ENCODE measurements at regions not wholly inside any gene's neighbourhood (a gene's known extent, or its start where the extent isn't known, plus 50 kb on each side); places are given as distances from the start of the nearest gene placed in this dataset.
"Not testable (repeated sequence)": the region's sequence is repeated elsewhere in the genome, so short reads cannot be mapped to it uniquely, and the experiment has no call there.

GRCh38 chr9:73344060-73344459 lies 192.4 kb downstream of the ANXA1 start:
- no peak for DNase-seq (ENCODE audit: low read depth in 2 of 2)

GRCh38 chr9:73347123-73347522 lies 195.5 kb downstream of the ANXA1 start:
- DNase-seq (ENCODE audit: low read depth in 2 of 2) = no peak

- no peak for DNase-seq (ENCODE audit: low read depth in 2 of 2)
Observed at GRCh38 chr9:73347720-73348119, 196.1 kb downstream of the ANXA1 start.

GRCh38 chr9:73348471-73348870 lies 196.8 kb downstream of the ANXA1 start:
- DNase-seq (ENCODE audit: low read depth in 2 of 2) = no peak

- DNase-seq (ENCODE audit: low read depth in 2 of 2) = no peak
Observed at GRCh38 chr9:73349476-73349875, 197.8 kb downstream of the ANXA1 start.

- no peak for DNase-seq (ENCODE audit: low read depth in 2 of 2)
Observed at GRCh38 chr9:73357607-73358006, 205.9 kb downstream of the ANXA1 start.

GRCh38 chr9:73370053-73370452 lies 218.4 kb downstream of the ANXA1 start:
- no peak for DNase-seq (ENCODE audit: low read depth in 2 of 2)

GRCh38 chr9:73371801-73372200 lies 220.1 kb downstream of the ANXA1 start:
- no peak for DNase-seq (ENCODE audit: low read depth in 2 of 2)

- DNase-seq (ENCODE audit: low read depth in 2 of 2) = no peak
Observed at GRCh38 chr9:73380411-73380810, 228.7 kb downstream of the ANXA1 start.

GRCh38 chr9:73402081-73403028 lies 250.7 kb downstream of the ANXA1 start:
- DNase-seq (ENCODE audit: low read depth in 2 of 2) = no peak

- no peak for DNase-seq (ENCODE audit: low read depth in 2 of 2)
Observed at GRCh38 chr9:73411494-73411893, 259.8 kb downstream of the ANXA1 start.

GRCh38 chr9:73412874-73413273 lies 261.2 kb downstream of the ANXA1 start:
- no peak for DNase-seq (ENCODE audit: low read depth in 2 of 2)

GRCh38 chr9:73423891-73424290 lies 272.2 kb downstream of the ANXA1 start:
- DNase-seq (ENCODE audit: low read depth in 2 of 2) = no peak

GRCh38 chr9:73426269-73426668 lies 274.6 kb downstream of the ANXA1 start:
- no peak for DNase-seq (ENCODE audit: low read depth in 2 of 2)

GRCh38 chr9:73434826-73435225 lies 283.2 kb downstream of the ANXA1 start:
- no peak for DNase-seq (ENCODE audit: low read depth in 2 of 2)

GRCh38 chr9:73437758-73438157 lies 286.1 kb downstream of the ANXA1 start:
- no peak for DNase-seq (ENCODE audit: low read depth in 2 of 2)

- not testable (repeated sequence) for DNase-seq (ENCODE audit: low read depth in 2 of 2)
Observed at GRCh38 chr9:73439839-73440238, 288.2 kb downstream of the ANXA1 start.

GRCh38 chr9:73441223-73441622 lies 289.6 kb downstream of the ANXA1 start:
- no peak for DNase-seq (ENCODE audit: low read depth in 2 of 2)

GRCh38 chr9:73441890-73442818 lies 290.5 kb downstream of the ANXA1 start:
- no peak for DNase-seq (ENCODE audit: low read depth in 2 of 2)

GRCh38 chr9:73444821-73445220 lies 293.2 kb downstream of the ANXA1 start:
- no peak for DNase-seq (ENCODE audit: low read depth in 2 of 2)

- DNase-seq (ENCODE audit: low read depth in 2 of 2) = not testable (repeated sequence)
Observed at GRCh38 chr9:73445384-73445783, 293.7 kb downstream of the ANXA1 start.

GRCh38 chr9:73446306-73446705 lies 294.6 kb downstream of the ANXA1 start:
- no peak for DNase-seq (ENCODE audit: low read depth in 2 of 2)
